ENCODE measurements at regions not wholly inside any gene's neighbourhood (a gene's known extent, or its start where the extent isn't known, plus 50 kb on each side); places are given as distances from the start of the nearest gene placed in this dataset.

- Histone ChIP-seq H3K27me3 (peaks cover 70% of the 10 kb centered on the region), H3K4me1 (no peaks in the 10 kb centered on the region), H3K9me3 (peaks cover 0 to 5% (median 0%) of the 10 kb centered on the region in 3 donors), H3K27ac (no peak overlapping the region), H3K4me3 (no peak overlapping the region), H3K36me3 (no peaks in the 10 kb centered on the region)
- TF ChIP-seq EP300 (IDR thresholded peaks at IDR 0.05), result no peak
- TF ChIP-seq, protein P1, sequence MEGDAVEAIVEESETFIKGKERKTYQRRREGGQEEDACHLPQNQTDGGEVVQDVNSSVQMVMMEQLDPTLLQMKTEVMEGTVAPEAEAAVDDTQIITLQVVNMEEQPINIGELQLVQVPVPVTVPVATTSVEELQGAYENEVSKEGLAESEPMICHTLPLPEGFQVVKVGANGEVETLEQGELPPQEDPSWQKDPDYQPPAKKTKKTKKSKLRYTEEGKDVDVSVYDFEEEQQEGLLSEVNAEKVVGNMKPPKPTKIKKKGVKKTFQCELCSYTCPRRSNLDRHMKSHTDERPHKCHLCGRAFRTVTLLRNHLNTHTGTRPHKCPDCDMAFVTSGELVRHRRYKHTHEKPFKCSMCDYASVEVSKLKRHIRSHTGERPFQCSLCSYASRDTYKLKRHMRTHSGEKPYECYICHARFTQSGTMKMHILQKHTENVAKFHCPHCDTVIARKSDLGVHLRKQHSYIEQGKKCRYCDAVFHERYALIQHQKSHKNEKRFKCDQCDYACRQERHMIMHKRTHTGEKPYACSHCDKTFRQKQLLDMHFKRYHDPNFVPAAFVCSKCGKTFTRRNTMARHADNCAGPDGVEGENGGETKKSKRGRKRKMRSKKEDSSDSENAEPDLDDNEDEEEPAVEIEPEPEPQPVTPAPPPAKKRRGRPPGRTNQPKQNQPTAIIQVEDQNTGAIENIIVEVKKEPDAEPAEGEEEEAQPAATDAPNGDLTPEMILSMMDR (IDR thresholded peaks at IDR 0.05), result no peak
- no peak for TF ChIP-seq POLR2AphosphoS5 (IDR thresholded peaks at IDR 0.05)
- TF ChIP-seq POLR2A (IDR thresholded peaks at IDR 0.05), result no peak
- no peak for ATAC-seq
- 22 to 35% methylated on average over 9 to 12 of the region's 23 CpGs for WGBS, 2 donors (ENCODE audit: low coverage in 1 of 2)
Measured at GRCh38 chr1:4081806-4082711, 182.0 kb upstream of the C1orf174 start.

GRCh38 chr1:4083231-4084047 is 183.4 kb upstream of the C1orf174 start:
- no peak for ATAC-seq
- Histone ChIP-seq H3K4me3 (no peak overlapping the region), H3K36me3 (no peaks in the 10 kb centered on the region), H3K27me3 (peaks cover 77% of the 10 kb centered on the region), H3K4me1 (no peaks in the 10 kb centered on the region), H3K9me3 (peaks cover 0 to 5% (median 0%) of the 10 kb centered on the region in 3 donors), H3K27ac (no peak overlapping the region)
- WGBS, 2 donors (ENCODE audit: low coverage in 1 of 2), result 29 to 30% methylated on average over 11 to 12 of the region's 18 CpGs
- no peak for TF ChIP-seq EP300 (IDR thresholded peaks at IDR 0.05)
- no peak for TF ChIP-seq POLR2A (IDR thresholded peaks at IDR 0.05)
- TF ChIP-seq, protein P1 (IDR thresholded peaks at IDR 0.05), result no peak

GRCh38 chr1:4084048-4084431 is 184.0 kb upstream of the C1orf174 start:
- 32 to 39% methylated on average over 3 to 6 of the region's 6 CpGs for WGBS, 2 donors (ENCODE audit: low coverage in 1 of 2)
- no peak for ATAC-seq
- Histone ChIP-seq H3K4me3 (no peak overlapping the region), H3K4me1 (no peaks in the 10 kb centered on the region), H3K27me3 (peaks cover 71% of the 10 kb centered on the region), H3K36me3 (no peaks in the 10 kb centered on the region), H3K27ac (no peak overlapping the region), H3K9me3 (peaks cover 0 to 6% (median 0%) of the 10 kb centered on the region in 3 donors)
- TF ChIP-seq, protein P1 (IDR thresholded peaks at IDR 0.05), result no peak
- TF ChIP-seq POLR2A (IDR thresholded peaks at IDR 0.05), result no peak
- TF ChIP-seq EP300 (IDR thresholded peaks at IDR 0.05), result no peak
- no peak for TF ChIP-seq POLR2AphosphoS5 (IDR thresholded peaks at IDR 0.05)

GRCh38 chr1:4084446-4084845 is 184.4 kb upstream of the C1orf174 start:
- WGBS, 2 donors (ENCODE audit: low coverage in 1 of 2), result 60 to 63% methylated on average over 1 to 6 of the region's 6 CpGs
- Histone ChIP-seq H3K27me3 (peaks cover 70% of the 10 kb centered on the region), H3K36me3 (no peaks in the 10 kb centered on the region), H3K27ac (no peak overlapping the region), H3K4me1 (no peaks in the 10 kb centered on the region), H3K9me3 (peaks cover 0 to 10% (median 0%) of the 10 kb centered on the region in 3 donors), H3K4me3 (no peak overlapping the region)
- no peak for ATAC-seq
- TF ChIP-seq EP300 (IDR thresholded peaks at IDR 0.05) (no peak), POLR2AphosphoS5 (IDR thresholded peaks at IDR 0.05) (no peak), POLR2A (IDR thresholded peaks at IDR 0.05) (no peak)
- TF ChIP-seq, protein P1 (IDR thresholded peaks at IDR 0.05), result no peak
